NB4 (cell line): ENCODE measurements at regions not wholly inside any gene's neighbourhood (a gene's known extent, or its start where the extent isn't known, plus 50 kb on each side); places are given as distances from the start of the nearest gene placed in this dataset.

Source experiments
- MAX ChIP-seq: IDR thresholded peaks from 2 replicates; pipeline ENCODE4 v1.6.1; 2011; ENCODE audit warnings: low read depth, low read length
- MYC ChIP-seq: IDR thresholded peaks from 2 replicates; pipeline ENCODE4 v1.6.1; 2011; ENCODE audit warnings: low read depth, low read length
- POLR2A ChIP-seq: IDR thresholded peaks from 2 replicates; pipeline ENCODE4 v1.6.1; 2011; ENCODE audit warnings: mild to moderate bottlenecking; ENCODE audit not compliant: insufficient read length; ENCODE audit errors: extremely low read depth
- TF ChIP-seq, protein P1 (sequence below): IDR thresholded peaks from one replicate; pipeline ENCODE4 v1.5.1; 2012; ENCODE audit warnings: low read depth, low read length

- TF ChIP-seq, protein P1, sequence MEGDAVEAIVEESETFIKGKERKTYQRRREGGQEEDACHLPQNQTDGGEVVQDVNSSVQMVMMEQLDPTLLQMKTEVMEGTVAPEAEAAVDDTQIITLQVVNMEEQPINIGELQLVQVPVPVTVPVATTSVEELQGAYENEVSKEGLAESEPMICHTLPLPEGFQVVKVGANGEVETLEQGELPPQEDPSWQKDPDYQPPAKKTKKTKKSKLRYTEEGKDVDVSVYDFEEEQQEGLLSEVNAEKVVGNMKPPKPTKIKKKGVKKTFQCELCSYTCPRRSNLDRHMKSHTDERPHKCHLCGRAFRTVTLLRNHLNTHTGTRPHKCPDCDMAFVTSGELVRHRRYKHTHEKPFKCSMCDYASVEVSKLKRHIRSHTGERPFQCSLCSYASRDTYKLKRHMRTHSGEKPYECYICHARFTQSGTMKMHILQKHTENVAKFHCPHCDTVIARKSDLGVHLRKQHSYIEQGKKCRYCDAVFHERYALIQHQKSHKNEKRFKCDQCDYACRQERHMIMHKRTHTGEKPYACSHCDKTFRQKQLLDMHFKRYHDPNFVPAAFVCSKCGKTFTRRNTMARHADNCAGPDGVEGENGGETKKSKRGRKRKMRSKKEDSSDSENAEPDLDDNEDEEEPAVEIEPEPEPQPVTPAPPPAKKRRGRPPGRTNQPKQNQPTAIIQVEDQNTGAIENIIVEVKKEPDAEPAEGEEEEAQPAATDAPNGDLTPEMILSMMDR = no peak
- no peak for TF ChIP-seq MAX
- no peak for TF ChIP-seq POLR2A
- TF ChIP-seq MYC = no peak
Measured at GRCh38 chr5:100319885-100320284, 215.3 kb upstream of the FAM174A start.
